Omental fat pad (tissue), 3 donors: ENCODE measurements at regions not wholly inside any gene's neighbourhood (a gene's known extent, or its start where the extent isn't known, plus 50 kb on each side); places are given as distances from the start of the nearest gene placed in this dataset.
"Not testable (repeated sequence)": the region's sequence is repeated elsewhere in the genome, so short reads cannot be mapped to it uniquely, and the experiment has no call there.

Experiments
- ATAC-seq: fragments of 150-250 bp; one replicate; pipeline ENCODE4 v1.9.1; 2016; ENCODE audit warnings: mild to moderate bottlenecking, moderate library complexity; ENCODE audit not compliant: low FRiP score
- DNase-seq: peaks from one replicate; pipeline ENCODE4 v3.0.0-alpha.2; 2019; ENCODE audit warnings: low spot score
- TF ChIP-seq, protein P1 (sequence below), 3 donors: fragments of 450-650 bp; IDR thresholded peaks; one replicate each; pipeline ENCODE4 v1.5.1; 2016 to 2017; ENCODE audit warnings: antibody characterized with exemption in 3 of 3, mild to moderate bottlenecking in 3 of 3, moderate library complexity in 2 of 3

DNA sequence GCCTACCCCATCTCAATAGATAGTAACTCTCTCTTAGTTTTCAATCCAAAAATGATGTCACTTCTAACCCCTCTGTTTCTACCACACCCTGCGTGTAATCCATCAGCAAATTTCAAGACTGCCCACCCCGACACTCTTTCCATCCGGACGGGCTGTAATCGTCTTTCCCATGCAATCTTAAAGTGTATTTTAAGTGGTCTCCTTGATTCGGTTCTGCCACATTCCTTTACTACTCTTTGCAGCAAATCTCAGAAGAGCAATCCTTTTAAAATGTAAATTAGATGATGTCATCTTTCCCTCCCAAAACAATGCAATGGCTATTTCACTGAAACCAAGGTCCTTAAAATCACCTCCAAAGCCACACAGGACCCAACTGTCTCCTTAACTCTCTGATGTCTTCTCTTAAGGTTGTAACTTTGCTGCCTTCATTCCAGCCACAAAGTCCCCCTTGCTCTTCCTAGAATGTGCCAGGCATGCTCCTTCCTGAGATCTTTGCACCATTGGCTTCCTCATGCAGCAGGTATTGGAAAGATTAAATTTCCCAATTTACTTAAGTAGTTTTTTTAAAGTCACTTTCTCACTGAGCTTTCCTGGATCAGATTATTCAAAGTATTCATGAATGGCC lies 932.5 kb upstream of the WWC1 start:
- TF ChIP-seq, protein P1, sequence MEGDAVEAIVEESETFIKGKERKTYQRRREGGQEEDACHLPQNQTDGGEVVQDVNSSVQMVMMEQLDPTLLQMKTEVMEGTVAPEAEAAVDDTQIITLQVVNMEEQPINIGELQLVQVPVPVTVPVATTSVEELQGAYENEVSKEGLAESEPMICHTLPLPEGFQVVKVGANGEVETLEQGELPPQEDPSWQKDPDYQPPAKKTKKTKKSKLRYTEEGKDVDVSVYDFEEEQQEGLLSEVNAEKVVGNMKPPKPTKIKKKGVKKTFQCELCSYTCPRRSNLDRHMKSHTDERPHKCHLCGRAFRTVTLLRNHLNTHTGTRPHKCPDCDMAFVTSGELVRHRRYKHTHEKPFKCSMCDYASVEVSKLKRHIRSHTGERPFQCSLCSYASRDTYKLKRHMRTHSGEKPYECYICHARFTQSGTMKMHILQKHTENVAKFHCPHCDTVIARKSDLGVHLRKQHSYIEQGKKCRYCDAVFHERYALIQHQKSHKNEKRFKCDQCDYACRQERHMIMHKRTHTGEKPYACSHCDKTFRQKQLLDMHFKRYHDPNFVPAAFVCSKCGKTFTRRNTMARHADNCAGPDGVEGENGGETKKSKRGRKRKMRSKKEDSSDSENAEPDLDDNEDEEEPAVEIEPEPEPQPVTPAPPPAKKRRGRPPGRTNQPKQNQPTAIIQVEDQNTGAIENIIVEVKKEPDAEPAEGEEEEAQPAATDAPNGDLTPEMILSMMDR (IDR thresholded peaks at IDR 0.05) = no peak
- ATAC-seq (no peak), DNase-seq (no peak)

- TF ChIP-seq, protein P1 (IDR thresholded peaks at IDR 0.05) = no peak
- no peak for DNase-seq
- no peak for ATAC-seq
Observed at GRCh38 chr5:167361795-167362194, 929.6 kb upstream of the WWC1 start.

- ATAC-seq = no peak
- TF ChIP-seq, protein P1 (IDR thresholded peaks at IDR 0.05) = no peak
- no peak for DNase-seq
Observed at GRCh38 chr5:167363065-167363464, 928.4 kb upstream of the WWC1 start.

GRCh38 chr5:167375125-167375524 lies 916.3 kb upstream of the WWC1 start:
- TF ChIP-seq, protein P1 (IDR thresholded peaks at IDR 0.05) = no peak
- ATAC-seq = no peak
- no peak for DNase-seq

GRCh38 chr5:167378894-167379723 lies 912.3 kb upstream of the WWC1 start:
- TF ChIP-seq, protein P1 (IDR thresholded peaks at IDR 0.05) = no peak

GRCh38 chr5:167381457-167381856 lies 910.0 kb upstream of the WWC1 start:
- ATAC-seq (no peak), DNase-seq (no peak)
- TF ChIP-seq, protein P1 (IDR thresholded peaks at IDR 0.05) = no peak

More at GRCh38 chr5:167378894-167379723, 912.3 kb upstream of the WWC1 start:
- DNase-seq (no peak), ATAC-seq (no peak)

GRCh38 chr5:167389537-167389936 lies 901.9 kb upstream of the WWC1 start:
- TF ChIP-seq, protein P1 (IDR thresholded peaks at IDR 0.05) = no peak
- DNase-seq (no peak), ATAC-seq (no peak)

DNA sequence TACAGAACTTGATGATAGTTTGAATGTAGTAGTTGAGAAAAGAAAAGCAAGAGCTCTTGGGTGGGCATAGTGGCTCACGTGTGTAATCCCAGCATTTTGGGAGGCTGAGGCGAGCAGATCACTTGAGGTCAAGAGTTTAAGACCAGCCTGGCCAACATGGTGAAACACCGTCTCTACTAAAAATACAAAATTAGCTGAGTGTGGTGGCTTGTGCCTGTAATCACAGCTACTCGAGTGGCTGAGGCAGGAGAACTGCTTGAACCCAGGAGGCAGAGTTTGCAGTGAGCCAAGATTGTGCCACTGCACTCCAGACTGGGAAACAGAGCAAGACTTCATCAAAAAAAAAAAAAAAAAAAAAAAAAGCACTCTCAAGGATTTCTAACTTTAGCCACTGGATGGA lies 900.2 kb upstream of the WWC1 start:
- not testable (repeated sequence) for ATAC-seq, DNase-seq
